ENCODE measurements at regions not wholly inside any gene's neighbourhood (a gene's known extent, or its start where the extent isn't known, plus 50 kb on each side); places are given as distances from the start of the nearest gene placed in this dataset.

DNA sequence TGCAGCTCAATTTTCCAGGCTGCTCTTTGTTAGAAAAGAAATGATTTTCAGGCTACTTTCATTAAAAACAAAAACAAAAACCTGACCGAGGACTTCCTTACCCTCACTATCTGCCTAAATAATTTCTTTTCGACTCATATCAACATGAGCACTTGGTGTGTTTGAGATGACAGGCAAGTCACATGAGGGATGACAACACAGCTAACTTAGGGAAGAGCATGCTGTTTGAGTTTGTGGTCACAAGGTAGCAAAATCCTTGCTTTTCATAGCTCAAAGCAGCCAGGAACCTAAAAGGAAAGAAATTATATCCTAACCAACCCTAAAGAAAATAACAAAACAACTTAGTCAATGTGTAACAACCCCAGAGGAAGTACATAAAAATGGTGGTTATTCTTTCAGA is 459.5 kb downstream of the KIF16B start:
- TF ChIP-seq, protein P1, sequence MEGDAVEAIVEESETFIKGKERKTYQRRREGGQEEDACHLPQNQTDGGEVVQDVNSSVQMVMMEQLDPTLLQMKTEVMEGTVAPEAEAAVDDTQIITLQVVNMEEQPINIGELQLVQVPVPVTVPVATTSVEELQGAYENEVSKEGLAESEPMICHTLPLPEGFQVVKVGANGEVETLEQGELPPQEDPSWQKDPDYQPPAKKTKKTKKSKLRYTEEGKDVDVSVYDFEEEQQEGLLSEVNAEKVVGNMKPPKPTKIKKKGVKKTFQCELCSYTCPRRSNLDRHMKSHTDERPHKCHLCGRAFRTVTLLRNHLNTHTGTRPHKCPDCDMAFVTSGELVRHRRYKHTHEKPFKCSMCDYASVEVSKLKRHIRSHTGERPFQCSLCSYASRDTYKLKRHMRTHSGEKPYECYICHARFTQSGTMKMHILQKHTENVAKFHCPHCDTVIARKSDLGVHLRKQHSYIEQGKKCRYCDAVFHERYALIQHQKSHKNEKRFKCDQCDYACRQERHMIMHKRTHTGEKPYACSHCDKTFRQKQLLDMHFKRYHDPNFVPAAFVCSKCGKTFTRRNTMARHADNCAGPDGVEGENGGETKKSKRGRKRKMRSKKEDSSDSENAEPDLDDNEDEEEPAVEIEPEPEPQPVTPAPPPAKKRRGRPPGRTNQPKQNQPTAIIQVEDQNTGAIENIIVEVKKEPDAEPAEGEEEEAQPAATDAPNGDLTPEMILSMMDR (IDR thresholded peaks at IDR 0.05; ENCODE audit: unreplicated experiment in 3 of 3): no peak
- H3K27me3 Mint-ChIP-seq (ENCODE audit: low read depth): peaks cover 3% of the 10 kb centered on the region
- H3K27ac Mint-ChIP-seq: no peak overlapping the region
- peaks cover 5% of the 10 kb centered on the region for H3K9me3 Mint-ChIP-seq
- no peak overlapping the region for H3K4me3 Mint-ChIP-seq
- H3K36me3 Mint-ChIP-seq (ENCODE audit: low read depth): no peaks in the 10 kb centered on the region
- H3K4me1 Mint-ChIP-seq: no peaks in the 10 kb centered on the region

DNA sequence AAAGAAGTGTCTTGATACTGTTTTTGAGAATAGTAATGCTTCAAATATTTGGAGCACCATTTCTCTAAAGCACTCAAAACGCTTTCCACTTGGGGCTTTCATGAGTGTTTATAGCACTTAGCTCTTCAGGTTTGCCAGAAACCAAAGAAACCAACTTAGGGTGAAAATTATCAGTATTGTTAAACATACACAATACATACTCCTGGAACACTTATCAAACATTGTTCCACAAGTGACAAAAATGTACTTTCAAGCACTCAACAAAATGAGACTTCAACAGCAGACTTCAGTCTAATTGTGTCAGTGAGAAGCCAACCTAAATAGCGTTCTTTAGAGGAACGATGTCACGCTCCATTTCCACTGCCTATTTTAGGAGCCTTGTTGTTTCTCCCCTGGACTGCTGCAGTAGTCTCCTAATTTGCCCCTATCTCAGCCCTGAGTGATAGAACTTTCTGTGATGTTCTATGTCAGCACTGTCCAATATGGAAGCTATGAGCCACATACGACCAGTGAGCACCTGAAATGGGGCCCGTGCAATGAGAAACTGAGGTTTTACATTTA is 461.3 kb downstream of the KIF16B start:
- Mint-ChIP-seq H3K4me3 (no peak overlapping the region), H3K4me1 (peaks cover 8% of the 10 kb centered on the region), H3K27me3 (ENCODE audit: low read depth) (no peaks in the 10 kb centered on the region), H3K9me3 (no peaks in the 10 kb centered on the region), H3K27ac (no peak overlapping the region), H3K36me3 (ENCODE audit: low read depth) (no peaks in the 10 kb centered on the region)
- TF ChIP-seq, protein P1 (IDR thresholded peaks at IDR 0.05; ENCODE audit: unreplicated experiment in 3 of 3): no peak

- H3K4me3 Mint-ChIP-seq: no peak overlapping the region
- H3K27ac Mint-ChIP-seq: no peak overlapping the region
Measured at GRCh38 chr20:16111172-16111832, 461.9 kb downstream of the KIF16B start.

DNA sequence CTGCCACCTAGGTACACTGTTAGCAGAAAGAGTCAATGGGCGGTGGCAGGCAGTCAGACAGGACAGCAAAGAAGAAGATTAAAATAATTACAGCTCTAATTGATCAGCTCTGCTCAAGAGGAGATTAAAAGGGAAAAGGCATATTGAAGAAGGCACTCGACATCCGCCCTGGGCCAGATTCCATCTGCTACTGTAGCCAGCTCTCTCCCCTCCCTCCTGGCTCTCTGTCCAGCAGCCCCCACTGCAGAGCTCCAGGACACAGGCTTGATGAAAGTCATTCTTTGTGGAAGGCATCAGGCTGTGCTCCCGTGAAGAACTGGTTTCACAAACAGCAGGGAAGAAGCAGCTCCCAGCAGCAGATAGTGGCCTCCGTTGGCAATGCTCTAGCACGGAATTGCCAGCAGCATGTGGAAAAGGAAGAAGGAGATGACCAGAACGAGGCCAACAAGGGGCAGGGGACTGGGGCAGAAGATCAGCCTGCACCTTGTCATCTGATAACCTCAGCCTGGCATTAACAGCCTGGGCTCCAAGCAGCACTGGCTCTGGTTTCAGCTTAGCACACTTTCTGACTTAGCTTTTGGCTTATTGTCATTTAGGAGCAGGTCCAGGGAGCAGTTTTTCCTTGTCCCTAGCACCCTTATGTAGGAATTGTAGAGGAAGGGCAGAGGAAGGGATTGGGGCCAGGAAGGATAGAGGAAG is 465.9 kb downstream of the KIF16B start:
- TF ChIP-seq, protein P1 (IDR thresholded peaks at IDR 0.05; ENCODE audit: unreplicated experiment in 3 of 3): no peak
- Mint-ChIP-seq H3K4me1 (peaks cover 14% of the 10 kb centered on the region), H3K36me3 (ENCODE audit: low read depth) (no peaks in the 10 kb centered on the region), H3K27ac (no peak overlapping the region), H3K9me3 (no peaks in the 10 kb centered on the region), H3K4me3 (no peak overlapping the region), H3K27me3 (ENCODE audit: low read depth) (no peaks in the 10 kb centered on the region)

More at GRCh38 chr20:16111172-16111832, 461.9 kb downstream of the KIF16B start:
- no peaks in the 10 kb centered on the region for H3K9me3 Mint-ChIP-seq
- H3K4me1 Mint-ChIP-seq: peaks cover 14% of the 10 kb centered on the region
- no peaks in the 10 kb centered on the region for H3K27me3 Mint-ChIP-seq (ENCODE audit: low read depth)
- no peaks in the 10 kb centered on the region for H3K36me3 Mint-ChIP-seq (ENCODE audit: low read depth)
- TF ChIP-seq, protein P1 (IDR thresholded peaks at IDR 0.05; ENCODE audit: unreplicated experiment in 3 of 3): no peak

- H3K4me1 Mint-ChIP-seq: peaks cover 14% of the 10 kb centered on the region
Measured at GRCh38 chr20:16106191-16106849, 466.9 kb downstream of the KIF16B start.

More at GRCh38 chr20:16106191-16106849, 466.9 kb downstream of the KIF16B start:
- H3K27ac Mint-ChIP-seq: no peak overlapping the region
- no peaks in the 10 kb centered on the region for H3K9me3 Mint-ChIP-seq
- no peak overlapping the region for H3K4me3 Mint-ChIP-seq
- peaks cover under 1% of the 10 kb centered on the region for H3K27me3 Mint-ChIP-seq (ENCODE audit: low read depth)
- TF ChIP-seq, protein P1 (IDR thresholded peaks at IDR 0.05; ENCODE audit: unreplicated experiment in 3 of 3): no peak
- H3K36me3 Mint-ChIP-seq (ENCODE audit: low read depth): no peaks in the 10 kb centered on the region
